ENCODE measurements at regions not wholly inside any gene's neighbourhood (a gene's known extent, or its start where the extent isn't known, plus 50 kb on each side); places are given as distances from the start of the nearest gene placed in this dataset.
"Not testable (repeated sequence)": the region's sequence is repeated elsewhere in the genome, so short reads cannot be mapped to it uniquely, and the experiment has no call there.

GRCh38 chr4:52157071-52157470 lies 106.0 kb downstream of the SPATA18 start:
- POLR2A ChIA-PET; H3K4me3 ChIP-seq (ENCODE audit: low read depth, low read length); CTCF ChIA-PET; DNase-seq (ENCODE audit: low read depth, low spot score): not testable (repeated sequence)

- DNase-seq (ENCODE audit: low read depth, low spot score), result no peak
- TF ChIP-seq CTCF (IDR thresholded peaks at IDR 0.05; ENCODE audit: insufficient read depth, low read length, missing control alignments), result no peak
- H3K4me3 ChIP-seq (ENCODE audit: low read depth, low read length), result no peak overlapping the region
- ChIA-PET CTCF (no interaction called here), POLR2A (no interaction called here)
Measured at GRCh38 chr4:52157641-52158316, 106.7 kb downstream of the SPATA18 start.

- H3K4me3 ChIP-seq (ENCODE audit: low read depth, low read length), result no peak overlapping the region
- no peak for DNase-seq (ENCODE audit: low read depth, low spot score)
- ChIA-PET CTCF (no interaction called here), POLR2A (no interaction called here)
- TF ChIP-seq CTCF (IDR thresholded peaks at IDR 0.05; ENCODE audit: insufficient read depth, low read length, missing control alignments), result no peak
Measured at GRCh38 chr4:52160859-52161258, 109.8 kb downstream of the SPATA18 start.

- DNase-seq (ENCODE audit: low read depth, low spot score), result no peak
- POLR2A ChIA-PET, result no interaction called here
- no peak for TF ChIP-seq CTCF (IDR thresholded peaks at IDR 0.05; ENCODE audit: insufficient read depth, low read length, missing control alignments)
- CTCF ChIA-PET, result no interaction called here
- H3K4me3 ChIP-seq (ENCODE audit: low read depth, low read length), result no peak overlapping the region
Measured at GRCh38 chr4:52164116-52164515, 113.0 kb downstream of the SPATA18 start.

- TF ChIP-seq CTCF (IDR thresholded peaks at IDR 0.05; ENCODE audit: insufficient read depth, low read length, missing control alignments), result no peak
- ChIA-PET POLR2A (no interaction called here), CTCF (no interaction called here)
- no peak overlapping the region for H3K4me3 ChIP-seq (ENCODE audit: low read depth, low read length)
- DNase-seq (ENCODE audit: low read depth, low spot score), result no peak
Measured at GRCh38 chr4:52172166-52172565, 121.1 kb downstream of the SPATA18 start.

GRCh38 chr4:52173470-52174045 lies 122.5 kb downstream of the SPATA18 start:
- POLR2A ChIA-PET, result no interaction called here
- no peak for TF ChIP-seq CTCF (IDR thresholded peaks at IDR 0.05; ENCODE audit: insufficient read depth, low read length, missing control alignments)
- DNase-seq (ENCODE audit: low read depth, low spot score), result no peak
- H3K4me3 ChIP-seq (ENCODE audit: low read depth, low read length), result no peak overlapping the region
- CTCF ChIA-PET, result no interaction called here

- DNase-seq (ENCODE audit: low read depth, low spot score), result no peak
- no peak for TF ChIP-seq CTCF (IDR thresholded peaks at IDR 0.05; ENCODE audit: insufficient read depth, low read length, missing control alignments)
- POLR2A ChIA-PET, result no interaction called here
- CTCF ChIA-PET, result no interaction called here
- H3K4me3 ChIP-seq (ENCODE audit: low read depth, low read length), result no peak overlapping the region
Measured at GRCh38 chr4:52187603-52188002, 136.5 kb downstream of the SPATA18 start.
